GM18511 (cell line): ENCODE measurements at regions not wholly inside any gene's neighbourhood (a gene's known extent, or its start where the extent isn't known, plus 50 kb on each side); places are given as distances from the start of the nearest gene placed in this dataset.
"Not testable (repeated sequence)": the region's sequence is repeated elsewhere in the genome, so short reads cannot be mapped to it uniquely, and the experiment has no call there.

Source experiments
- ATAC-seq: cut with Tn5 transposase; IDR thresholded peaks from one replicate; pipeline ENCODE4 v1.9.1; 2021; ENCODE audit warnings: mild to moderate bottlenecking, moderate library complexity; ENCODE audit not compliant: unreplicated experiment

GRCh38 chr2:185245806-185246205, 492.8 kb upstream of the FSIP2 start:
- ATAC-seq, result peak; percentile 71

DNA sequence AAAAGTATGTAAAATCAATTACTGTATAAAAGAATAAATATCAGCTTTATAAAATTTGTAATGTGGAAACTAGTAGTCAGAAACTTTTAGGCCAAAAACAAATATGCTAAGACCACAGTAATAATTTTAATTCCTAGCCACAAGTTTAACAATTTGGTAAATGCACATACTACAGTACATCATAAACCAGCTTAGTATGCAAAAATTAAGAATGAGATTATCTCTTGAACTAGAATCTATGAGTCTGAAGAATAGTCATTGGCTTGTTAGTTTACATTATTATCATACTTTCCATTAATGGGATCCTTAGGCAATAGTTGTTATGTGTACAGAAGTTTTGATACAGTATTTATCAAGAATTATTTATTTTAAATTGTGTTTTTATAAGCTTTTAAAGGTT, 491.9 kb upstream of the FSIP2 start:
- no peak for ATAC-seq

GRCh38 chr2:185255566-185255965, 483.0 kb upstream of the FSIP2 start:
- ATAC-seq, result peak; percentile 83

GRCh38 chr2:185265747-185266146, 472.9 kb upstream of the FSIP2 start:
- no peak for ATAC-seq

- no peak for ATAC-seq
These were observed 470.0 kb upstream of the FSIP2 start for GRCh38 chr2:185268651-185269050.

DNA sequence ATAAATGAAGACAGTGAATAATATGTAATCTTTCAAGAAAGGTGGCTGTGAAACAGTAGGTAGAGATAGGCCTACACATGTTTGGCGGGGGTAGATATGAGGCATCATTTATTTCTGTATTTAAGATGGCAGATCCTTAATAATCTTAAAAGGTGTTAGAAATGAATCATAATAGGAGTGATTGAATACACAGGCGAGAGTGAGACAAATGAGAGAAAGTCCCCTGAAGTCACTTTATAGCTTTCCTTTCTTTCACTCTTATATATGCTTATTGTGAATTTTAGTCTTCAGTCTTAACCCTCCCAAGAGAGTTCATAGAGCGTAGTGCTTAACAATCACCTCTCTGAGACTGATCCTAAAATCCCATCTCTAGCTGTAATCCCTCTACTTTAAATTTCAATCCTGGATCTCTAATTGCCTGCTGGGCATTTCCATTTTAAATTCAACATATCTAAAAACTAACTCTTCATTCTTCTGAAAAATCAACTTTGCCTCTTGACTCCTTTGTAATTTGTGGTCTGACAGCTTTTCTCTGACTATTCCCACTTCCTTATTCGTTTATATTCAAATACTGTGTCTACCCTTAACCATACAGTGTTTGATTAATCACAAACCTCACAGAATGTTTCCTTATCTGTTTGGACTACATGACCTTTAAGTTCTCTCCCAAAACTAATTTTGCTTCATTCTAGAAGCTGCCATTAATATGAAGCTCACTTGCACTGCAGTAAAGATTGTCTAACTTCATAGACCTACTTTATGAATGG, 463.7 kb upstream of the FSIP2 start:
- no peak for ATAC-seq

- ATAC-seq, result not testable (repeated sequence)
These were observed 462.6 kb upstream of the FSIP2 start for GRCh38 chr2:185275979-185276378.

DNA sequence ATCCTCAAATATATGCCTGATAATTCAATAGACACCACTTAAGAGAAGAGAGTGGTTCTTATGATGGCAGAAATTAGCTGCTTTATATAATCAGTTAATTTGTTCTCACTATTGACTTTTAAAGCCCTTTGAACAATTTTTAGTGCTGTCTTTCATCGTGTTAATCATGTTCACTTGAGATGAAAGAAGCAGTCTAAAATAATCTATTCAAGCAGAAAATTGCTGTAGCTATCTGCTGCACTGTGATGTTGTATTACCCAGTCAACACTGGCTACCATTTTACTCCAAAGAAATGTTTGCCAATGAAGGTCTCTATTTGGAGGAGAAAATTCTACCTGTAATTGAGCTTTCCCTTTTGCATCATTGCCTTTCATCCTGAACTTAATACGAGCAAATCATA, 459.8 kb upstream of the FSIP2 start:
- no peak for ATAC-seq

DNA sequence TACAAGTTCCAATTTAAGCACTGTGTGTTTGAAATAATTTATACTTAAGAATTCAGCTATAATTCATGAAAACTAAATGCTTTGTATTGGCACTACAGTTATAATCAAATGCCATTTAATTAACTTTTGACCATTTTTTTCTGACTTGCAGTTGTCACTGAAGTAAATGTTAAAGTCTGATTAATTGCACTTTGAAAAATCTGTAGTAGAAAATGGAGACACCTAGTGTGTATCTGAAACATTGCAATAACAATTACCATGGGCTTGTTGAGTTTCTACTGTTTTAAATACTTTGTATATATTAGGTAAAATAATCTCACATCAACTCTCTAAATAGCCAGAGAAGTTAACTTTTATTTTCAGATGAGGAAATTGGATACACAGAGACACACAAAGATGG, 458.6 kb upstream of the FSIP2 start:
- no peak for ATAC-seq

DNA sequence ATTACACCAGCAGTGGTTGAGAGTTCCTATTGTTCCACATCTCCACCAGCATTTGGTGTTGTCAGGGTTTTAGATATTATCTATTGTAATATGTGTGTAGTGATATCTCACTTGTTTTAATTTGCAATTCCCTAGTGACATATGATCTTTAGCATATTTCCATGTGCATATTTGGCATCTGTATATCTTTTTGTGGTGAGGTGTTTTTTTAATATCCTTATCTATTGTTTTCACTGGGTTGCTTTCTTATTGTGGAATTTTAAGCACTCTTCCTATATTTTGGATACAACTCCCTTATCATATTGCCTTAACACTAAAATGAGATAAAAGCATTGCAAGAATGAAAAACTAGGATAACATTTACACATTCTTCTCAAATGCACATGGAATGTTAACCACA, 453.9 kb upstream of the FSIP2 start:
- ATAC-seq, result no peak

- not testable (repeated sequence) for ATAC-seq
These were observed 448.6 kb upstream of the FSIP2 start for GRCh38 chr2:185290012-185290411.

DNA sequence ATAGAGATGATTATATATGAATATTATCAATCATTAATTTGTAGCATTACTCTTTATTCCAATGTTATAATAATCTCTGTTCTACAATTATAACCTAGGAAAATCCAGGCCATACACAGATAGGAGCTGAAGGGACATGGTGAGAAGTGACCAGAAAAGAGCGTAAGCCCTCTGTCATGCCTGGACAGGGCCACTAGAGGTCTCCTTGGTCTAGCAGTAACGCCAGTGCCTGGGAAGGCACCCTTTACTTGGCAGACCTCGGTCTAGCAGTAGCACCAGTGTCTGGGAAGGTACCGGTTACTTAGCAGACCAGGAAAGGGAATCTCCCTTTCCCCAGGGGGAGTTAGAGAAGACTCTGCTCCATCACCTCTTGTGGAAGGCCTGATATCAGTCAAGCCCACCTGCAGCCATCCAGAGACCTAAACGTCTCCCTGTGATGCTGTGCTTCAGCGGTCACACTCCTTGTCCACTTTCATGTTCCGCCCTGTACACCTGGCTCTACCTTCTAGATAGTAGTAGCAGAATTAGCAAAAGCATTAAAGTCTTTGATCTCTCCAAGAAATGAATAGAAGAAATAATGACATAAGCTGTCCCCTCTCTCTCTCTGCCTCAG, 447.5 kb upstream of the FSIP2 start:
- peak; percentile 100 for ATAC-seq

DNA sequence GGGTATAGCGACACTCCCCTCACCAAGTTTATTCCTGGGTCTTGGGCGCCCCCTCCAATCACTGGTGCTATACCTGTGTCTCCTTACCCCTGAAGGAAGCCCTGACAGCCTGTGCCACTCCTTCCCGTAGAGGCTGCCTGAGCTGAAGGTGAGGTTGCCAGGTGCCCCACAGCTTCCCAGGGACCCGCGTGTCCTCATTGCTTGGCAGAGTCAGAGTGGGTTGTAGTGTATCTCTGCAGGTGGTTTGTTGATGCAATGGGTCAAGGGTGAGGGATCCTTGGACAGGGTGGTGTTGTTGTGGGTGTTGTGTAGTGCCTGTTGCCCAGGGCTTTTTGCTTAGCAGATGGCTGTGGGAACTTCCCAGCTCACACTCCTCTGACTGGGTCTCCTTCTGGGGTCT, 438.7 kb upstream of the FSIP2 start:
- no peak for ATAC-seq

DNA sequence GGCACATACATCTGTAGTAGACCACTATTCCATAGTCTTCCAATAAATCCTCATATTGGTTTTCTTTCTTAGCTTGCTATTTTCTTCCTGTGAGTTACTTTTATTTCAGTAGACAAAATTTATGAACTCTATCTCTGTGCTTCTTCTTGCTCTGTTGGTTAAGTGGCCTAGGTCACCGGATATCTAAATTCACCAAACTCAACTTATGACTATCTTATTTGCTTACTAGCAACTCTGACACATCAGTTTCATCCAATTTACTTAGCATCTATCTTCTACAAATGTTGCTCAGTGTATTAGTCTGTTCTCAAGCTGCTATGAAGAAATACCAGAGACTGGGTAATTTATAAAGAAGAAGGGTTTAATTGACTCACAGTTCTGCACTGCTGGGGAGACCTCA, 432.5 kb upstream of the FSIP2 start:
- no peak for ATAC-seq

GRCh38 chr2:185316383-185316782, 422.2 kb upstream of the FSIP2 start:
- peak; percentile 62 for ATAC-seq

- no peak for ATAC-seq
These were observed 420.3 kb upstream of the FSIP2 start for GRCh38 chr2:185318271-185318724.

GRCh38 chr2:185335879-185336278, 402.7 kb upstream of the FSIP2 start:
- no peak for ATAC-seq

DNA sequence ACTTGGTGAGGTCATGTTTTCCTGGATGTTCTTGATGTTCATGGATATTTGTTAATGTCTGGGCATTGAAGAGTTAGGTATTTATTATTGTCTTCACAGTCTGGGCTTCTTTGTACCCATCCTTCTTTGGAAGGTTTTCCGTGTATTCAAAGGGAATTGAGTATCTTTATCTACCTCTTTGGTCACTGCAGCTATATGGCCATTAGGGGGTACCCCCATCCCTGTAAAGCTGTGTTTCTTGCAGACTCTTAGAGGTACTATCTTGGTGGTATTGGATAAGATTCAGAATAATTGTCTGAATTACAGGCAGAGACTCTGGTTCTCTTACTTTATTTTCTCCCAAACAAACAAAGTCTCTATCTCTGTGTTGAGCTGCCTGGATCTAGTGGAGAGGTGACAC, 401.6 kb upstream of the FSIP2 start:
- no peak for ATAC-seq

GRCh38 chr2:185338104-185338503, 400.5 kb upstream of the FSIP2 start:
- no peak for ATAC-seq

- ATAC-seq, result no peak
These were observed 391.2 kb upstream of the FSIP2 start for GRCh38 chr2:185347445-185347844.

DNA sequence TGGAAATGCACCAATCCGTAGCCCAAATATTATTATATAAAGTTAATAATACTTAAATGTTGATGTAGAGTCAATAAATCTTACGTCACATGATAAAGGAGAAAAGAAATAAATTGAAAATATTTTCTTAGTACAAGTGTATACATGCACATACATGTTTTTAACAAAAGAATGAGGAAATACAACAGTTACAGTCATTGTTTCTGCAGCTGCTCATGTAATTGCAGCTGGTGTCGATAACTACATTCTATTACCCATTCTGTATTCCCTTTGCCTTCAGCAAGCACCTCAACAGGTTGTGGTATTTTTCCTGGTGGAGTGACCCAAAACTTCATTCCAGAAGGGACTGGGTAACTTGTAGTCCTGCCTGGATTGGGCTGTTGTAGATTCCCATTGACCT, 377.8 kb upstream of the FSIP2 start:
- ATAC-seq, result no peak

DNA sequence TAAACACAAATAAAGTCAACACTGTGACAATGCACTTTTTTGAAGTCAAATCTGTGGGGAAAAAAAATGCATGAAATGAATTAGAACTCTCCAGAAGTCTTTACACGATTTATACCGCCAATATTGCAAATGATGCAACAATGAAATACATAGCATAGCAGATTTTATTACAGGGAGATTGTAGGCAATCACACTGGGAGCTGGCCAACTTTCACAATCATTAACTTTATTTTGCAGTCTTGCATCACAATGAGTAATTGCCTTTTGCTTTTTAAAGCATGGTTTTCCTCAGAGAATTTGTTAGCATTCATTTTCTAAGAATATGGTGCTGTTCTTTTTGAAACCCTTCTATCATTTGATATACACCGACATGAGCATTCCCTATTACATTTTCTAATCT, 366.4 kb upstream of the FSIP2 start:
- no peak for ATAC-seq

DNA sequence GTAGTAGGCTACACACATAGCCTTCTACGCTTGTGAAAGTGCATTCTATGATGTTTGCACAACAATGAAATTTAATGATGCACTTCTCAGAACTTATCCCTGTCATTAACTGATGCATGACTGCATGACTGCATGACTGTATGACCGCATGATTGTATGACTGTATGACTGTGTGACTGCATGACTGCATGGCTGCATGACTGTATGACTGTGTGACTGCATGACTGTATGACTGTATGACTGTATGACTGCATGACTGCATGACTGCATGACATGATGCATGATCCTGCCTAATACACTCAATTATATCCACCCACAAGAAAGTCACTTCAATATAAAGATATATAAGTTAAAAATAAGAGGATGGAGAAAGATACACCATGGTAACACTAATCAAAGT, 365.4 kb upstream of the FSIP2 start:
- ATAC-seq, result no peak
